ENCODE measurements at regions not wholly inside any gene's neighbourhood (a gene's known extent, or its start where the extent isn't known, plus 50 kb on each side); places are given as distances from the start of the nearest gene placed in this dataset.

GRCh38 chr17:51528111-51528510, 267.8 kb downstream of the UTP18 start:
- TF ChIP-seq CTCF (IDR thresholded peaks at IDR 0.05), result no peak
- no peak for TF ChIP-seq POLR2A (IDR thresholded peaks at IDR 0.05)

Data from thyroid gland (tissue), 4 donors.